NB4 (cell line): ENCODE measurements at regions not wholly inside any gene's neighbourhood (a gene's known extent, or its start where the extent isn't known, plus 50 kb on each side); places are given as distances from the start of the nearest gene placed in this dataset.

Source experiments
- CTCF ChIP-seq: IDR thresholded peaks from one replicate; pipeline ENCODE4 v1.5.1; 2012; ENCODE audit warnings: low read depth, low read length
- POLR2A ChIP-seq: IDR thresholded peaks from 2 replicates; pipeline ENCODE4 v1.6.1; 2011; ENCODE audit warnings: mild to moderate bottlenecking; ENCODE audit not compliant: insufficient read length; ENCODE audit errors: extremely low read depth

- TF ChIP-seq CTCF (no peak), POLR2A (no peak)
Observed at GRCh38 chr2:221077799-221078198, 494.3 kb downstream of the EPHA4 start.
